ENCODE measurements at regions not wholly inside any gene's neighbourhood (a gene's known extent, or its start where the extent isn't known, plus 50 kb on each side); places are given as distances from the start of the nearest gene placed in this dataset.

- no peak for DNase-seq (ENCODE audit: low read depth, low spot score)
- no peak overlapping the region for H3K27ac ChIP-seq (ENCODE audit: low read length)
- H3K4me3 ChIP-seq (ENCODE audit: low read length): no peak overlapping the region
- no peaks in the 10 kb centered on the region for H3K36me3 ChIP-seq (ENCODE audit: control insufficient read depth, insufficient read depth, low read length)
- no peaks in the 10 kb centered on the region for H3K9me3 ChIP-seq (ENCODE audit: control insufficient read depth, insufficient read depth, low read length)
- no CpG with 5 or more reads among the region's 4 CpGs for WGBS (ENCODE audit: insufficient coverage, insufficient read length)
- H3K4me1 ChIP-seq (ENCODE audit: control insufficient read depth, insufficient read depth, low read length): no peaks in the 10 kb centered on the region
- H3K27me3 ChIP-seq (ENCODE audit: control insufficient read depth, insufficient read depth, low read length): no peaks in the 10 kb centered on the region
Measured at GRCh38 chr6:29884261-29884660, 56.6 kb downstream of the HLA-G start.

- no peaks in the 10 kb centered on the region for H3K9me3 ChIP-seq (ENCODE audit: control insufficient read depth, insufficient read depth, low read length)
- H3K36me3 ChIP-seq (ENCODE audit: control insufficient read depth, insufficient read depth, low read length): no peaks in the 10 kb centered on the region
- no CpG with 5 or more reads among the region's 5 CpGs for WGBS (ENCODE audit: insufficient coverage, insufficient read length)
- H3K27me3 ChIP-seq (ENCODE audit: control insufficient read depth, insufficient read depth, low read length): no peaks in the 10 kb centered on the region
- no peak for DNase-seq (ENCODE audit: low read depth, low spot score)
- H3K4me3 ChIP-seq (ENCODE audit: low read length): no peak overlapping the region
- H3K4me1 ChIP-seq (ENCODE audit: control insufficient read depth, insufficient read depth, low read length): no peaks in the 10 kb centered on the region
- H3K27ac ChIP-seq (ENCODE audit: low read length): no peak overlapping the region
Measured at GRCh38 chr6:29886701-29887100, 55.6 kb upstream of the HLA-A start.

GRCh38 chr6:29887330-29887818 lies 55.0 kb upstream of the HLA-A start:
- Histone ChIP-seq H3K4me1 (ENCODE audit: control insufficient read depth, insufficient read depth, low read length) (no peaks in the 10 kb centered on the region), H3K9me3 (ENCODE audit: control insufficient read depth, insufficient read depth, low read length) (no peaks in the 10 kb centered on the region), H3K27ac (ENCODE audit: low read length) (no peak overlapping the region), H3K4me3 (ENCODE audit: low read length) (peak overlapping the region; percentile 46; the same call in 1 of the 2 replicates), H3K27me3 (ENCODE audit: control insufficient read depth, insufficient read depth, low read length) (no peaks in the 10 kb centered on the region), H3K36me3 (ENCODE audit: control insufficient read depth, insufficient read depth, low read length) (no peaks in the 10 kb centered on the region)
- no CpG with 5 or more reads among the region's 28 CpGs for WGBS (ENCODE audit: insufficient coverage, insufficient read length)
- no peak for DNase-seq (ENCODE audit: low read depth, low spot score)

GRCh38 chr6:29887819-29888776 lies 54.2 kb upstream of the HLA-A start:
- no peak overlapping the region for H3K27ac ChIP-seq (ENCODE audit: low read length)
- no peaks in the 10 kb centered on the region for H3K36me3 ChIP-seq (ENCODE audit: control insufficient read depth, insufficient read depth, low read length)
- no peaks in the 10 kb centered on the region for H3K4me1 ChIP-seq (ENCODE audit: control insufficient read depth, insufficient read depth, low read length)
- no peaks in the 10 kb centered on the region for H3K9me3 ChIP-seq (ENCODE audit: control insufficient read depth, insufficient read depth, low read length)
- H3K27me3 ChIP-seq (ENCODE audit: control insufficient read depth, insufficient read depth, low read length): no peaks in the 10 kb centered on the region
- WGBS (ENCODE audit: insufficient coverage, insufficient read length): no CpG with 5 or more reads among the region's 101 CpGs
- H3K4me3 ChIP-seq (ENCODE audit: low read length): peak overlapping the region; percentile 46; the same call in 1 of the 2 replicates
- no peak for DNase-seq (ENCODE audit: low read depth, low spot score)
